HTR-8/SVneo (cell line): ENCODE measurements at regions not wholly inside any gene's neighbourhood (a gene's known extent, or its start where the extent isn't known, plus 50 kb on each side); places are given as distances from the start of the nearest gene placed in this dataset.

ENCODE experiments used
- DNase-seq: peaks from one replicate; pipeline ENCODE4 v3.0.0; 2011; ENCODE audit warnings: low spot score, mixed read lengths; ENCODE audit not compliant: insufficient read length
- FAIRE-seq: peaks from 2 replicates; lab custom pipeline; 2011; peaks lifted over from hg19 to GRCh38; lab: Jason Lieb, UNC

- DNase-seq = no peak
- no peak for FAIRE-seq
These were observed 758.4 kb downstream of the LTN1 start for GRCh38 chr21:28234326-28234725.

- DNase-seq (no peak), FAIRE-seq (no peak)
These were observed 759.0 kb downstream of the LTN1 start for GRCh38 chr21:28233536-28234220.

GRCh38 chr21:28230559-28230958 is 762.1 kb downstream of the LTN1 start:
- no peak for DNase-seq
- FAIRE-seq = no peak

- FAIRE-seq (no peak), DNase-seq (peak; percentile 23)
These were observed 762.9 kb downstream of the LTN1 start for GRCh38 chr21:28229814-28230213.

GRCh38 chr21:28228636-28228995 is 764.1 kb downstream of the LTN1 start:
- DNase-seq (no peak), FAIRE-seq (no peak)

- DNase-seq = no peak
- FAIRE-seq = no peak
These were observed 764.6 kb downstream of the LTN1 start for GRCh38 chr21:28227881-28228635.

- DNase-seq (no peak), FAIRE-seq (no peak)
These were observed 766.1 kb downstream of the LTN1 start for GRCh38 chr21:28226563-28226962.

GRCh38 chr21:28224191-28224726 is 768.4 kb downstream of the LTN1 start:
- FAIRE-seq (no peak), DNase-seq (no peak)

- no peak for FAIRE-seq
- DNase-seq = no peak
These were observed 770.7 kb downstream of the LTN1 start for GRCh38 chr21:28221984-28222383.

GRCh38 chr21:28220680-28221079 is 772.0 kb downstream of the LTN1 start:
- FAIRE-seq (no peak), DNase-seq (no peak)

GRCh38 chr21:28216976-28217523 is 775.6 kb downstream of the LTN1 start:
- FAIRE-seq (no peak), DNase-seq (no peak)

GRCh38 chr21:28215214-28215954 is 777.3 kb downstream of the LTN1 start:
- DNase-seq = peak; percentile 39
- FAIRE-seq = no peak

- FAIRE-seq (no peak), DNase-seq (no peak)
These were observed 777.9 kb downstream of the LTN1 start for GRCh38 chr21:28214786-28215185.

- no peak for FAIRE-seq
- DNase-seq = no peak
These were observed 779.4 kb downstream of the LTN1 start for GRCh38 chr21:28213261-28213660.

GRCh38 chr21:28212061-28212460 is 780.6 kb downstream of the LTN1 start:
- no peak for FAIRE-seq

GRCh38 chr21:28207436-28208173 is 785.1 kb downstream of the LTN1 start:
- DNase-seq (peak; percentile 31), FAIRE-seq (no peak)

More at GRCh38 chr21:28212061-28212460, 780.6 kb downstream of the LTN1 start:
- no peak for DNase-seq

- FAIRE-seq = no peak
- DNase-seq = no peak
These were observed 792.0 kb downstream of the LTN1 start for GRCh38 chr21:28200726-28201125.

- DNase-seq (no peak), FAIRE-seq (no peak)
These were observed 795.7 kb downstream of the LTN1 start for GRCh38 chr21:28196981-28197380.

- DNase-seq (no peak), FAIRE-seq (no peak)
These were observed 799.5 kb downstream of the LTN1 start for GRCh38 chr21:28193189-28193588.

- DNase-seq = no peak
- no peak for FAIRE-seq
These were observed 806.1 kb downstream of the LTN1 start for GRCh38 chr21:28186604-28187003.
